HFF-Myc (cell line): ENCODE measurements at regions not wholly inside any gene's neighbourhood (a gene's known extent, or its start where the extent isn't known, plus 50 kb on each side); places are given as distances from the start of the nearest gene placed in this dataset.

Source experiments
- DNase-seq: peaks from one replicate; pipeline ENCODE4 v3.0.0-alpha.2; 2011; ENCODE audit warnings: low read depth; ENCODE audit errors: extremely low read depth
- H3K4me3 ChIP-seq: replicated peaks from 2 replicates; pipeline ENCODE4 v1.5.1; 2011; ENCODE audit warnings: low read depth, mild to moderate bottlenecking, control low read depth, low read length
- TF ChIP-seq, protein P1 (sequence below): IDR thresholded peaks from 2 replicates; pipeline ENCODE4 v1.5.1; 2012; ENCODE audit warnings: mild to moderate bottlenecking, low read depth, low read length, control low read depth; ENCODE audit errors: missing control alignments

DNA sequence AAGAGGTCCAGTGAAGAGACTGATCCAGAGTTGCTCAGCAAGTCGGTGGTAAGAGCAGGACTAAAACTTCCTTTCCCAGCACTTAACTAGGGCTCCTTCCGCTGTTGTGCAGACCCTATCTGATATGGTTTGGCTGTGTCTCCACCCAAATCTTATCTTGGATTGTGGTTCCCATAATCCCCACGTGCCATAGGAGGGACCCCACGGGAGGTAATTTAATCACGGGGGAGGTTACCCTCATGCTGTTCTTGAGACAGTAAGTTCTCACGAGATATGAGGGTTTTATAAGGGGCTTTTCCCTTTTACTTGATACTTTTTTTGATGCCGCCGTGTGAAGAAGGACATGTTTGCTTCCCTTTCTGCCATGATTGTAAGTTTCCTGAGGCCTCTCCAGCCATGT lies 221.9 kb upstream of the GLRA1 start:
- TF ChIP-seq, protein P1, sequence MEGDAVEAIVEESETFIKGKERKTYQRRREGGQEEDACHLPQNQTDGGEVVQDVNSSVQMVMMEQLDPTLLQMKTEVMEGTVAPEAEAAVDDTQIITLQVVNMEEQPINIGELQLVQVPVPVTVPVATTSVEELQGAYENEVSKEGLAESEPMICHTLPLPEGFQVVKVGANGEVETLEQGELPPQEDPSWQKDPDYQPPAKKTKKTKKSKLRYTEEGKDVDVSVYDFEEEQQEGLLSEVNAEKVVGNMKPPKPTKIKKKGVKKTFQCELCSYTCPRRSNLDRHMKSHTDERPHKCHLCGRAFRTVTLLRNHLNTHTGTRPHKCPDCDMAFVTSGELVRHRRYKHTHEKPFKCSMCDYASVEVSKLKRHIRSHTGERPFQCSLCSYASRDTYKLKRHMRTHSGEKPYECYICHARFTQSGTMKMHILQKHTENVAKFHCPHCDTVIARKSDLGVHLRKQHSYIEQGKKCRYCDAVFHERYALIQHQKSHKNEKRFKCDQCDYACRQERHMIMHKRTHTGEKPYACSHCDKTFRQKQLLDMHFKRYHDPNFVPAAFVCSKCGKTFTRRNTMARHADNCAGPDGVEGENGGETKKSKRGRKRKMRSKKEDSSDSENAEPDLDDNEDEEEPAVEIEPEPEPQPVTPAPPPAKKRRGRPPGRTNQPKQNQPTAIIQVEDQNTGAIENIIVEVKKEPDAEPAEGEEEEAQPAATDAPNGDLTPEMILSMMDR = no peak
- no peak for DNase-seq
- no peak overlapping the region for H3K4me3 ChIP-seq

DNA sequence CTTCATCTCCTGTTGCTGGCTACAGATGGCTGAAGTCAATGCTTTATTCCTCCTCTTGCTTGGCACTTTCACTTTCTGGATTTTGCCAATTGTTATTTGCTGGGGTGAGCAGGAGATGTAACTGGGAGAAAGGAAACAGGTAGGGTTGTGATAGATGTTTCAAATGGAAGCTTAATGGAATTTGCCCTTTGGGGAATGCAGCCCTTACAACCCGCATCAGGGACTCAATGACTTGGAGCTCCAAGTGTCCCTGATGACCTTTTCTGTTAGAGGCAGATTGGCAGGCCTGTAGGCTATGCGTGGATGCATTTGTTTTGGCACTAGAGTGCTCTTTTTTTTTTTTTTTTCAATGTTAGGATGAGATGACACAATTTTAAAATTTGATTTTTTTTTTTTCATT lies 219.9 kb upstream of the GLRA1 start:
- TF ChIP-seq, protein P1 = no peak
- H3K4me3 ChIP-seq = no peak overlapping the region
- DNase-seq = no peak

DNA sequence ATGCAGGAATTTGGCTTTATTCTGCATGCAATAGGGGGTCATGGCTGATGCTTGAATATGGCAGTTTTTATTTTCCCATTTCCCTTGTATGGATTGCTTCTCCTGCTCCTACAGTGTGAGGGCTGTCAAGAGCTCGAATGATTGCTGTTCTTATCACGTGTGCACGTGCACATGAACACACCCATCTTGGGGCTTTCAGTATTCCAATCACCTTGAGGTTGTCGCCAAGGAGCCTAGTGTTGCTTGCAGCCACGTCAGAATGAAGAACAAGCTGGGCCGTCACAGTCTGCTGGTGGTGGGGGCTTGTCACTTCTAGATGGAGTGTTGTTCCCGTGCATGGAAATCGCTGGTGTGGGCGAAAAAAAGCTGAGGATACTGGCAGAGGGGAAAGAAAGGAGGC lies 219.4 kb upstream of the GLRA1 start:
- no peak for DNase-seq
- TF ChIP-seq, protein P1 = no peak
- no peak overlapping the region for H3K4me3 ChIP-seq

DNA sequence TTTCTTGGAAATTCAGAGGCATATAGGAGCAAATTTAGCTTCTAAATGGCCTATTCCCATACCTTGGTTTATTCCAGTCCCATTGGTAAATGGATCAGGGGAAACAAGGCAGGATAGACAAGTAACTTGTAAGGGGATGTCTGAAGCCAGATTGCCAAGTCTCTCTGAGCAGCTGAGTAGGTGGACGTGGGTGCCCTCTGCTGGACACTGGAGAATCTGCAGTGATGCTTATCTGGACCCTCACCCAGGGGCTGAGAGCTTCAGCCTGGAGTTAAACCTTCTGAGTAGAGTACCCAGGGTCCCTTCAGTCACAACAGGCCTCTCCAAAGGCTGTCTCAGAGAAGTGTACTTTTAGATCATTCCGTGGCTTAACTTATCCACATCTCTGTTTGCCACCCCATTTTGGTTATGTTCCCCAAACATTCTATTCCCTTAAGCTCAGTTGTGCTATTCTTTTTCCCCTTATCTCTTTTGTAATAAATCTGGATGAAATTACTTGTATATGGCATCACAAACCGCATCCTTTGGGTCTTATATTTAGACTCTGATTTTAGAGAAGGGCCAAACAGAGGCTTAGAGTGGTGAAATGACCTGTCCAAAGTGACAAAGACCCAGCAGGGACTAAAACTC lies 218.3 kb upstream of the GLRA1 start:
- TF ChIP-seq, protein P1 = peak; percentile 89
- H3K4me3 ChIP-seq = no peak overlapping the region
- peak; percentile 32 for DNase-seq

DNA sequence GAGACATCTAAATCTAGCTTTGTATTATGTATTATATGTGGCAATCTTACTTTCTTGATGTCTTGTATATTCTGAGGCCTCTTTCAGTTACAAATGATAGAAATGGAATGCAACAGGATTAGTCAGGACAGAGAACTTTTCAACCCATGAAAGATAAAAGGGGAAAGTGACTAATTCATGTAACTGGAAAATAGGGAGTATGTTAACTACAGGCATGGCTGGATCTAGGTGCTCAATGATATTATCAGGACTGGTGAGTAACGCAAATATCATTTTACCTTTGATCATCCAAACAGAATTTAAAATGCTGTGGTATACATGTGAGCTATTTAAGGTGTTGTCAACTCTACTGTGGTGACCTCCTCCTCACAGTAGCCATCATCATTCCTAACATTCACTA lies 215.7 kb upstream of the GLRA1 start:
- H3K4me3 ChIP-seq = no peak overlapping the region
- TF ChIP-seq, protein P1 = no peak
- no peak for DNase-seq

DNA sequence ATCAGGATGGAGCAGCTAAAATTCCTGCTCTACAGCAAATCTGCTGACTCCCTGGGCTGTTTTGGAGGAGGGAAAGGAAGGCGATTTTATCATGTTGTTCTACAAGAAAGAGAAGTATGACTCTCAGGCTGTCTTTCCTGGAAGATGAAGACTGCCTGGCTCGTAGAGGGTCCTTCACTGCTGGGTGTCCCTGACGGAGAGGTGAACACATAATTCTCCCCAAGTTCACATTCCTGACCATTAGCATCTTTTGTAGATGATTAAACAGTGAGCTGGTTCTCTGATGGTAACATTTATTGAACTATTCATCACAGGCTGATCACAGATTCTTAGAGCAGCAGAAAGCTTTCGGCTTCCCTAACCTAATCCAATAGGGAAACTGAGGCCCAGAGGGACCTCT lies 212.4 kb upstream of the GLRA1 start:
- H3K4me3 ChIP-seq = no peak overlapping the region
- DNase-seq = no peak
- TF ChIP-seq, protein P1 = no peak

DNA sequence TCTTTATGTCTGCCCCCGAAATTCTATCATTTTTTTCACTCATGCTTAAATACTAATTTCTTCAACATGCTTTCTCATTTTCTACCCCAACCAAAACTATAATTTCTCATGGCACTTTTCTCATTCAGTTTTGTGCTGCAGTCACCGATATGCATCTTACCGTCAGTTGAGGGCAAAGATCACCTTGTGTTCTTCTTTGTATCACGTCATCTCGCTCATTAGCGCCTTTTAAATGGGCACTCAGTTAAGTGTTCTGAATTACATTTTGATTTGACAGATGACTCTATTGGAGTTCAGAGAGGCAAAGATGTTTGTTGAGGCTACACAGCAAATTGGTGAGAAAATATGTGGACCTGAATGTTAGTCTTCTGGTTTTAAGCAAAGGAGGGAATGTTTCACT lies 211.7 kb upstream of the GLRA1 start:
- no peak overlapping the region for H3K4me3 ChIP-seq
- TF ChIP-seq, protein P1 = no peak
- DNase-seq = no peak
